ENCODE measurements at regions not wholly inside any gene's neighbourhood (a gene's known extent, or its start where the extent isn't known, plus 50 kb on each side); places are given as distances from the start of the nearest gene placed in this dataset.
"Not testable (repeated sequence)": the region's sequence is repeated elsewhere in the genome, so short reads cannot be mapped to it uniquely, and the experiment has no call there.

DNA sequence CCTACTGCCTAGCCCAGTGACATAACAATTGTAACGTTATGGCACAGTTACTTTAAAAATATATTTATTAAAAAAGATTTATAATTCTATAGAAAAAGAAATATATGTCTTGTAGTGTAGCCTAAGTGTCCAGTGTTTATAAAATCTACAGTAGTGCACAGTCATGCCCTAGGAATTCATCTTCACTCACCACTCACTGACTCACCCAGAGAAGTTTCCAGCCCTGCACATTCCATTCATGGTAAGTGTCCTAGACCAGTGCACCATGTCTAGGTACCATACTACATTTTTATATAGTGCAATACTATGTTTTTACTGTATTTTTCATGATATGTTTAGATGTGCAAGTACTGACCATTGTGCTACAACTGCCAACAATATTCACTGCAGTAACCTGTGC is 947.9 kb upstream of the TPTE start:
- not testable (repeated sequence) for TF ChIP-seq CTCF (IDR thresholded peaks at IDR 0.05; ENCODE audit: insufficient read depth, low read length); POLR2AphosphoS5 (IDR thresholded peaks at IDR 0.05; ENCODE audit: low read depth); SPI1 (IDR thresholded peaks at IDR 0.05; ENCODE audit: borderline replicate concordance, low read depth)

All from HL-60 (cell line).